OCI-LY3 (cell line): ENCODE measurements at regions not wholly inside any gene's neighbourhood (a gene's known extent, or its start where the extent isn't known, plus 50 kb on each side); places are given as distances from the start of the nearest gene placed in this dataset.

Experiments used
- CTCF ChIP-seq: fragments of 200-600, 300-600 bp; sonication (generic); IDR thresholded peaks from 2 replicates; pipeline ENCODE4 v1.5.1; 2014; ENCODE audit warnings: antibody characterized with exemption, low read length, low read depth
- EZH2phosphoT487 ChIP-seq: fragments of 200-600 bp; shearing (Covaris generic); IDR thresholded peaks from 2 replicates; pipeline ENCODE4 v1.6.1; 2018; ENCODE audit warnings: antibody characterized with exemption, mixed run types, low read depth

- TF ChIP-seq CTCF: no peak
- TF ChIP-seq EZH2phosphoT487: no peak
Observed at GRCh38 chr3:166783206-166783605, 596.9 kb downstream of the ZBBX start.
